NCI-H128 (cell line): ENCODE measurements at regions not wholly inside any gene's neighbourhood (a gene's known extent, or its start where the extent isn't known, plus 50 kb on each side); places are given as distances from the start of the nearest gene placed in this dataset.

Experiments
- DNase-seq: peaks from one replicate; lab custom pipeline; 2025; ENCODE audit not compliant: unreplicated experiment; lab: John Stamatoyannopoulos, UW

GRCh38 chr2:125850541-125850940 lies 805.4 kb upstream of the GYPC start:
- no peak for DNase-seq

DNA sequence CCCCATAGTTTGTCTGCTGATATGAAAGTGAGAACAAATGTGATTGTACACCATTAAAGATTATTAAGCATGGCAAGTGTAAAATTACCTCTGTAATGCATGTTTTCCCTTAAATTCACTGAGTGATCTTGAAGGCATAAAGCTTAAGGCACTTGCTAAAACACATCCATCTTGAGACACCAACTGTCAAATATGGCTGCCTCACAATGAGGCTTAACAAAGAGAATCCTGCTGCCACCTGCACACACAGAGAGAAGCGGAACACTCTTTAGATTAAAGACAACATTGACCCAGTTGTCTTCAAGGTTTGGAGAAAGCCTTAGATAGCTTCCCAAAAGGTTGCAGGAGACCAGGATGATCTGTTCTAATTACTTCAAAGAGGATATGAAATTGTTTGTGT lies 803.6 kb upstream of the GYPC start:
- DNase-seq, result no peak

DNA sequence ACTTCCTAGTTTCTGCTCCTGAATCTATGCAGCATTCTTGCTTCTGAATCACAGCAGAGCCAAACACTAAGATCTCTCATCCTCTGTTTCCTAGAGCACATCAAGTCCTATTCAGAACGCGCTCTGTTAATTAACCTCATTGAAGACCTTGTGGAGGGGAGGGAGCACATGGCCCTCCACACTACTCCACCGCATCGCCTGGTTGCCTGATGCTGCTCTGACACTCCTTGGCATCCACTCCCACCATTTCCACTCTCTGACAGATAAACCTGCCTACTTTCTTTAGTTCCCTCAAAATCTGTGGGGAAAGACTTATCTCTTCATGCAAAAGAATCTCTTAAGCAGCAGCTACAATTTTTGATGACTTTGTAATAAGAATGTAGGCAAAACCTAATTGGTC lies 802.3 kb upstream of the GYPC start:
- no peak for DNase-seq

GRCh38 chr2:125855204-125855603 lies 800.8 kb upstream of the GYPC start:
- no peak for DNase-seq

GRCh38 chr2:125857971-125858794 lies 797.8 kb upstream of the GYPC start:
- DNase-seq, result no peak

DNA sequence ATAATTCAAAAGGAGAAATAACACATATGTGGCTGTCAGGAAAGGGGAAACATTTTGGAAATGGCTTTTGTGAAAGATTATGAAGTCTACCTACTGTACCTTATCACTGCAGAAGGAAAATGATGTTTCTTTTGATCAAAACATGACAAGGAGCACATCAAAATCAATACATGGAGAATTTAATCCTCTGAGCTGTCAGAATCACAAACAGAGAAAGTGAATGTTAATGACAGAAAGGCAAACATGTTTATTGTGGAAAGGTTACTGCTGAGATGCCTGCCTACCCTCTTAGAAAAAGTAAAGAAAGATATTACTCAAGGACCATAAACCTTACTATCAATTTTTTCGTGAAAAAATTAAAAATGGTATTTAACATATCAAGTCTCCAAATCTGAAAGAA lies 794.5 kb upstream of the GYPC start:
- no peak for DNase-seq

GRCh38 chr2:125867908-125868307 lies 788.0 kb upstream of the GYPC start:
- no peak for DNase-seq

GRCh38 chr2:125870264-125870663 lies 785.7 kb upstream of the GYPC start:
- DNase-seq, result no peak

DNA sequence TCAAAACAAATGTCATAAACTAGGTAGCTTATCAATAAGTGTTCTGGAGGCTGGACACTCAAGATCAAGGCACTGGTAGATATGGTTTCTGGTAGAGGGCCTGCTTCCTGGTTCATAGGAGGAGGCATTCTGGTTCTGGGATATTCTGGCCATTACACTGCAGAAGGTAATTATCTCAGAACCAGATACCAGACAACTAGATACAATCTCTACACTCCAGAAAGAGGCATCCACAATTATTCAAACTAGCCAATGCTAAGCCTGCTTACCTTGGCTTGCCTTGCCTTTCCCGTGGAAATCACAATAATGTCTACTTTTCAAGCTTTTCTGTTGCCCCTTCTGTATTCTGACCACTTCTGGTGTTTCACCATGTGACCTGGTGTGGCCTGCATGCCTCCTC lies 785.2 kb upstream of the GYPC start:
- no peak for DNase-seq

DNA sequence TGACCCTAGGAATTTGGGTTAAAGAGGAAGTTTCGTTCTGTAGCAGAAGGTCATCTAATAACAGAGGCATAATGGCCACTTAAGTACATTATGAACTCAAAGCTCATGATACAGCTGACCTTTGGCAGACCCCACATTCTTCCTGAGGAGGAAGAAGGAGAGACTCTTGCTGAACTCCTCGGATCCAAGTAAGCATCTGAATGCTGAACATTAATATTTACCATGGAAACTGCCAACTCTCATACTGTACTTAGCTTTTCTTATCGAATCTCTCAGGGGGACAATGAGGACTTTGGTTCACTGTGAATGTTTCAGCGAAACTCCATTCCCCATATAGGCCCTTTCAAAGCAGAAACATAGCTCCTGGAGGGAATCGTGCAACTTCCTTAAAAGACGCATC lies 781.4 kb upstream of the GYPC start:
- DNase-seq, result no peak

GRCh38 chr2:125885340-125885739 lies 770.6 kb upstream of the GYPC start:
- no peak for DNase-seq

GRCh38 chr2:125886153-125886552 lies 769.8 kb upstream of the GYPC start:
- no peak for DNase-seq

GRCh38 chr2:125901278-125901677 lies 754.7 kb upstream of the GYPC start:
- no peak for DNase-seq

DNA sequence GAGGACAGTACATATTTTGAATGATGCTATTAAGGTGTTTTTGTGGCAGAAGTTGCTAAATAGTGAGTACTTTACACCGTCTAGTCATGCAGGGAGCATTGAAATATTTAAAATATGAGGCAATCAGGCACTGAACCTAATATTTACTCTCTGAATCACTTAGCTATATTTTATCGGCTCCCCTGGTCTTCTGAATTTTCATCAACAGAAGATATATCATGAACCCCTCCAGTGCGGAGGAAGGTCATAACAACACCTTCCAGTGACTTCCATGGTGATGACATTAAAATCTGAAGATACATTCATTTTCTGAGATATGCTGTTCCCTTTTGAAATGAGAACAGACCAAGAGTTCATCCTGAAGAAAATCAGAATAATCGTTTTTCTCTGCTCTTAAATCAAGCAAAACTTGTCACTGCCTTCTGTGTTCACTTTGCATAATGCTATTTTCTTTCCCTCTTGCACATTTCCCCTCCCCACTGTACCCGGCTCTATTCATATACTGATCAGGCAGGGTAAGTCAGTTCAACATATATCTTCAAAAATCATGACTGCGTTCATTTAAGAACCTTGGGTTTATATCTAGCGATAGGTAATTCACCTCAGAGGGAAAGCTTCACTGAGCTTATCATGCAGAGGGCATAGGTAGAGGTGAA lies 729.9 kb upstream of the GYPC start:
- DNase-seq, result no peak

DNA sequence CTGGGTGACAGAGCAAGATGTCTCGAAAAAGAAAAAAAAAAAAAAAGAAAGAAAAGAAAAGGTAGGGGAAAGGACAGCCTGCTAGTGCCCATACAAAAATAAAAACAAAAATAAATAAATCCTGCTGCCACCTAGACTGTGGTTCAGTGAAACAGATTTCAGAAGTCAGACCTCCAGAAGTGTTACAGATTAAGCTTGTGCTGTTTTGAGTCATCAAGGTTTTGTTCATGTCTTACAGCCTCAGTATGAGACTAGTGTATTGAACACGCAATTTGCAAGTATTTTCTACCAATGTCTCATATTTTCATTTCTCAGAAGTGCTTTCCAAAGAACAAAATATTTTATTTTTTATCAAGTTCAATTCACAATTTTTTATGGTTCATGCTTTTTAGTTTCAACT lies 720.4 kb upstream of the GYPC start:
- DNase-seq, result no peak

DNA sequence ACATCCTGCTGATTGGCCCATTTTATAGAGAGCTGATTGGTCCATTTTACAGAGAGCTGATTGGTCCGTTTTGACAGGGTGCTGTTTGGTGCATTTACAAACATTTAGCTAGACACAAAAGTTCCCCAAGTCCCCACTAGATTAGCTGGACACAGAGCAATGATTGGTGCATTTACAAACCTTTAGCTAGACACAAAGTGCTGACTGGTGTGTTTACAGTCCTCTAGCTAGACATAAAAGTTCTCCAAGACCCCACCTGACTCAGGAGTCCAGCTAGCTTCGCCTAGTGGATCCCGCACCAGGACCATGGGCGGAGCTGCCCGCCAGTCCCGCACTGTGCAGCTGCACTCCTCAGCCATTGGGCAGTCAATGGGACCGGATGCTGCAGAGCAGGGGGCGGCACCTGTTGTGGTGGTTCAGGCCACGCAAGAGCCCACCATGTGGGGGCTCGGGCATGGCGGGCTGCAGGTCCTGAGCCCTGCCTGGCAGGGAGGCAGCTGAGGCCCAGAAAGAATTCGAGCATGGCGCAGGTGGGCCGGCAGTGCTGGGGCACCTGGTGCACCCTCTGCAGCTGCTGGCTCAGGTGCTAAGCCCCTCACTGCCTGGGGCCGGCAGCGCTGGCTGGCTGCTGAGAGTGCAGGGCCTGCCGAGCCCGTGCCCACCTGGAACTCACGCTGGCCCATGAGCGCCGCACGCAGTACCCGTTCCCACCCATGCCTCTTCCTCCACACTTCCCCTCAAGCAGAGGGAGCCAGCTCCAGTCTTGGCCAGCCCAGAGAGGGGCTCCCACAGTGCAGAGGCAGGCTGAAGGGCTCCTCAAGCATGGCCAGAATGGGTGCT lies 713.2 kb upstream of the GYPC start:
- no peak for DNase-seq

DNA sequence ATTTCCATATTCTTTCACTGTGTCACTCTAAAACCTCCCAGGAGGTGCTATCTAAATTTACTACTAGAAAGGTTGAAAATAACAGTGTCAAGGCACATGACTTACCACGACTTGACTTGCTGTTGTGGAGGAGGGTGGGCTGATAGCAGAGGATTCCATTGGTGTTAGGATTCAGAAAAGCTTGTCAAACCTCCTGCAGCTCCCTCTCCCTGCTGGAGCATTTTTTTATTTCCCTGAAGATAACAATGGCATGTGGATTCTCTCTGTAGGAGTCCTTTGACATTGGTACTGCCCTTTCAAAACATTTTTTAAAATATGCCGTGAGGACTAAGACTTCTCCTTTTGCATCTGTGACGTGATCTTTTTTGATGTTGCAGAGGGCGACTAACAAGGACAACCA lies 696.9 kb upstream of the GYPC start:
- DNase-seq, result no peak

DNA sequence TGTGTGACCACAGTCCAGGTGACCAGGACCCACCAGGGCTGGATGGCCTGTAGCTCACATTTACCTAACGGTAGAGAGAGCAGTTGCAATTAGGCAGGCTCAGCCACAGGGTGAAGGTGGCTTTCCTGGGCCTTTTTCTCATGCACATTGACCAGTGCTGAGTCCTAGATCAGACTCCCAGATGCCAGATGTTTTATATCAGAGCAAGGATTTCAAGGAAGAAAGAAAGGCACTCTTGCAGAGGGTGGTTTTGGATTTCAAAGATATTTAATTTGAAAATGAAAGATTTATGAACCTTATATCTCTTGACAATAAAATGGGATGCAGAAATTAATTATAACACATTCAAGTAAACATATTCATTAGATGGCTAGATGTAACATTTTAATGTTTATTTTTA lies 694.2 kb upstream of the GYPC start:
- DNase-seq, result no peak

- no peak for DNase-seq
Observed at GRCh38 chr2:125979886-125980285, 676.1 kb upstream of the GYPC start.

DNA sequence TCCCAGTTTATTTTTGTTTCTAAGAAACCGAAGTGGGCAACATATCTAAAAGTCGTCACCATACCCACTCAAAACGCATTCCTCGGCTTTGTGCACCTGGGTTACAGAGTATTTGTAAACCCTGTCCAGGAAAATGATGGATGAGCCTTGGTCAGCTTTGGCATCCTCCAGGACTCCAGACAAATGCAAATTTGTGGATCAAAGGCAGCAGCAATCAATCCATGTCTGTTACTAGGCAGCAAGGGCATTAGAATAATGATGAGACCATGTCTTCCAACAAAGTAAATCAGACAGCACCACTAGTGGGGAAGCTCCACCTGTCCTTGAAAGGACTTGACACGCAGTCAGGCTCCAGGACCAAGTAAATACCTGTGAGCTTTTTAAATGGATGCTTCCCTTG lies 672.6 kb upstream of the GYPC start:
- DNase-seq, result no peak

GRCh38 chr2:126029316-126029715 lies 626.6 kb upstream of the GYPC start:
- no peak for DNase-seq

DNA sequence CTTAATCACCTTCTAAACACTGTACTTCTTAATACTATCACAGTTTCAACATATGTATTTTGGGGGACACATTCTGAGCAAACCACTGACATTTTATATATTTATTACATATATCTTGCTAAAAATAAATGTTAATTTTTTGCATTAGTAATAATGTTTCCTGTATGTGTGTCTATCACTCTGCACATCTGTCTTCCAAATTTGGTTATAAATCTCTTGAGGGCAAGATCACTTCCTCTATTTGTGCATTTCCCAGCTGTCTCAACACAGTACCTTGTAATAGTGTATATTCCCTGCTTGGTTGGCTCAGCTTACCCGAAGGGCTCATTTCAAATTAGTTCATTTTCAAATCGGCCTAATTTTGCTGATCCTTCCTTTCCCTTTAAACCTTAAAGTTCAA lies 617.1 kb upstream of the GYPC start:
- no peak for DNase-seq
